ENCODE measurements at regions not wholly inside any gene's neighbourhood (a gene's known extent, or its start where the extent isn't known, plus 50 kb on each side); places are given as distances from the start of the nearest gene placed in this dataset.

DNA sequence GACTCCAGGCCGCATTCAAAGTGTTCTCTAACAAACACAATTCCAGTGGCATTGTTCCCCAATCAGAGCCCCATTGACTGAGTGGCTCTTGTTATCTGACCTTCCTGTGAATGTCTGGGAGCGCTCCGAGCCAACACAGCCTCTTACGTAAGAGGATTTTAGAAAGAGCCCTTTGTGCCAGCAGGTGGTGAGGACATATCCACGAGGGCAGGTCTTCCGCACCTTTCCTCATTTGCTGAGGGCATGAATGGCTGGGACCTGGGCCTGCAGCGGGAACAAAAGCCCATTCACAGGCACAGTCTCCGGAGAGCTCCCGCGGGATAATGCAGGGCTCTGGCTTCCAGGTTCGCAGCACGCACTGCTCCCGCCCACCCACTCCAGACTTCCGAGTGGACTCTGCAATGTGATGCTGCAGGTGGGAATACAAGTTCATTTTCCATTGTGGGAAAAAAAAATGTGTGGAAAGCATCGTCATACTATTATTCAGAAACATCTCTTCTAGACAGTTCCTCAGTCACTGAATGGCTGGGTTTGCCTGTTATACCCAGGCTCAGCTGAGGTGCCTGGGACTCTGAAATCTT is 295.0 kb upstream of the IGFBP3 start:
- TF ChIP-seq, protein P1, sequence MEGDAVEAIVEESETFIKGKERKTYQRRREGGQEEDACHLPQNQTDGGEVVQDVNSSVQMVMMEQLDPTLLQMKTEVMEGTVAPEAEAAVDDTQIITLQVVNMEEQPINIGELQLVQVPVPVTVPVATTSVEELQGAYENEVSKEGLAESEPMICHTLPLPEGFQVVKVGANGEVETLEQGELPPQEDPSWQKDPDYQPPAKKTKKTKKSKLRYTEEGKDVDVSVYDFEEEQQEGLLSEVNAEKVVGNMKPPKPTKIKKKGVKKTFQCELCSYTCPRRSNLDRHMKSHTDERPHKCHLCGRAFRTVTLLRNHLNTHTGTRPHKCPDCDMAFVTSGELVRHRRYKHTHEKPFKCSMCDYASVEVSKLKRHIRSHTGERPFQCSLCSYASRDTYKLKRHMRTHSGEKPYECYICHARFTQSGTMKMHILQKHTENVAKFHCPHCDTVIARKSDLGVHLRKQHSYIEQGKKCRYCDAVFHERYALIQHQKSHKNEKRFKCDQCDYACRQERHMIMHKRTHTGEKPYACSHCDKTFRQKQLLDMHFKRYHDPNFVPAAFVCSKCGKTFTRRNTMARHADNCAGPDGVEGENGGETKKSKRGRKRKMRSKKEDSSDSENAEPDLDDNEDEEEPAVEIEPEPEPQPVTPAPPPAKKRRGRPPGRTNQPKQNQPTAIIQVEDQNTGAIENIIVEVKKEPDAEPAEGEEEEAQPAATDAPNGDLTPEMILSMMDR (IDR thresholded peaks at IDR 0.05) = no peak
- no peak for TF ChIP-seq POLR2A (IDR thresholded peaks at IDR 0.05)

All from heart left ventricle (tissue), 13 donors.